HG03064 (cell line): ENCODE measurements at regions not wholly inside any gene's neighbourhood (a gene's known extent, or its start where the extent isn't known, plus 50 kb on each side); places are given as distances from the start of the nearest gene placed in this dataset.

Source experiments
- ATAC-seq: cut with Tn5 transposase; IDR thresholded peaks from one replicate; pipeline ENCODE4 v1.9.1; 2021; ENCODE audit warnings: low read depth; ENCODE audit not compliant: unreplicated experiment

- ATAC-seq, result peak; percentile 69
Measured at GRCh38 chr3:159929171-159930141, 59.2 kb upstream of the IL12A start.

GRCh38 chr3:159934216-159934615, 54.4 kb upstream of the IL12A start:
- no peak for ATAC-seq

- no peak for ATAC-seq
Measured at GRCh38 chr3:159936541-159936940, 52.1 kb upstream of the IL12A start.

GRCh38 chr3:159937561-159938166, 51.0 kb upstream of the IL12A start:
- no peak for ATAC-seq

- no peak for ATAC-seq
Measured at GRCh38 chr3:159938714-159939113, 49.9 kb upstream of the IL12A start.
